ENCODE measurements at regions not wholly inside any gene's neighbourhood (a gene's known extent, or its start where the extent isn't known, plus 50 kb on each side); places are given as distances from the start of the nearest gene placed in this dataset.

DNA sequence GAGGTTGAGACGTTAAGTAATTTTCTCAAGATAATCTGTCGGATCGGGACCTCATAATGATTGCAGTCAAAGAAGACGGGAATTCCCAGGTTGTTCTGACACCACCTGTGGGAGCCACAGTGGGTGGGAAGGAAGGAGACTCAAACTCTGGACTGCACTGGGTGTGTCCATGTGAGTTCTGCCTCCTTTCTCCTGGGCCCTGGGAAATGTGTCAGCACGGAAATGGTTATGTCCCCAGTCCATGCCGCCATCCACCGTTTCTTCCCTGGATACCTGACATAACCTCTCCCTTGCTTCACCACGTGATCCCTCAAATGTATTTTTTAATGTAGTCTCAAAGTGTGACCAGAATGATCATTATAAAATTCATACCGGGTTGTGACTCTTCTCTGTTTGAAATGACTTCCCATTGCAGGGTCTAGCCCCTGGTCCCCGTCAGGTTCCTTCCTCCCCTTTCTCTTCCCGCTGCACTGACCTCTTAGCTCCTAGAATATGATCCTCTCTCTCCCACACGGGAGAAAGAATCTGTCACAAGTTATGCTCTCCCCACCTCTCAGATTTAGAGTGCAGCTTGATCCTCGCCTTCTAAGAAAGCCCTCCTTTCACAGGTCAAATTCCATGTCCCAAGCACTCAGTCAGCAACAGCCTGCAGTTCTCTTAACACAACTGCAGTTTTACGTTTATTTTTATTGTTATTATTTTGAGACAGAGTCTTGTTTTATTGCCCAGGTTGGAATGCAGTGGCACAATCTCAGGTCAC is 820.0 kb upstream of the EEF2KMT start:
- TF ChIP-seq, protein P1, sequence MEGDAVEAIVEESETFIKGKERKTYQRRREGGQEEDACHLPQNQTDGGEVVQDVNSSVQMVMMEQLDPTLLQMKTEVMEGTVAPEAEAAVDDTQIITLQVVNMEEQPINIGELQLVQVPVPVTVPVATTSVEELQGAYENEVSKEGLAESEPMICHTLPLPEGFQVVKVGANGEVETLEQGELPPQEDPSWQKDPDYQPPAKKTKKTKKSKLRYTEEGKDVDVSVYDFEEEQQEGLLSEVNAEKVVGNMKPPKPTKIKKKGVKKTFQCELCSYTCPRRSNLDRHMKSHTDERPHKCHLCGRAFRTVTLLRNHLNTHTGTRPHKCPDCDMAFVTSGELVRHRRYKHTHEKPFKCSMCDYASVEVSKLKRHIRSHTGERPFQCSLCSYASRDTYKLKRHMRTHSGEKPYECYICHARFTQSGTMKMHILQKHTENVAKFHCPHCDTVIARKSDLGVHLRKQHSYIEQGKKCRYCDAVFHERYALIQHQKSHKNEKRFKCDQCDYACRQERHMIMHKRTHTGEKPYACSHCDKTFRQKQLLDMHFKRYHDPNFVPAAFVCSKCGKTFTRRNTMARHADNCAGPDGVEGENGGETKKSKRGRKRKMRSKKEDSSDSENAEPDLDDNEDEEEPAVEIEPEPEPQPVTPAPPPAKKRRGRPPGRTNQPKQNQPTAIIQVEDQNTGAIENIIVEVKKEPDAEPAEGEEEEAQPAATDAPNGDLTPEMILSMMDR (optimal IDR thresholded peaks at IDR 0.05 in 1 of 3, IDR thresholded peaks at IDR 0.05 in 1 of 3, conservative IDR thresholded peaks at IDR 0.05 in 1 of 3; ENCODE audit: extremely low read depth in 1 of 3, insufficient read depth in 2 of 3, low read length in 3 of 3): no peak
- no peak for TF ChIP-seq EZH2 (IDR thresholded peaks at IDR 0.05; ENCODE audit: low read length)

Measured in keratinocyte (primary cell).